Sigmoid colon (tissue), 4 donors: ENCODE measurements at regions not wholly inside any gene's neighbourhood (a gene's known extent, or its start where the extent isn't known, plus 50 kb on each side); places are given as distances from the start of the nearest gene placed in this dataset.
"Not testable (repeated sequence)": the region's sequence is repeated elsewhere in the genome, so short reads cannot be mapped to it uniquely, and the experiment has no call there.

Experiments used
- CTCF ChIP-seq, 4 experiments: fragments of 450-650 bp in 3 of 4; fragments of 200-600 bp in 1 of 4; IDR thresholded peaks; one replicate each; pipeline ENCODE4 v1.5.1; 2016 to 2019; ENCODE audit warnings: antibody characterized with exemption in 4 of 4, mild to moderate bottlenecking in 3 of 4, moderate library complexity in 2 of 4
- POLR2AphosphoS5 ChIP-seq, 4 donors: sonication (generic); formaldehyde crosslinking; IDR thresholded peaks; one replicate each; pipeline ENCODE4 v1.6.1; 2017; ENCODE audit warnings: antibody characterized with exemption in 4 of 4

- not testable (repeated sequence) for TF ChIP-seq CTCF, POLR2AphosphoS5 (IDR thresholded peaks at IDR 0.05)
These were observed 444.0 kb downstream of the PRDM9 start for GRCh38 chr5:23951261-23951928.
